Epithelial cell of esophagus (primary cell): ENCODE measurements at regions not wholly inside any gene's neighbourhood (a gene's known extent, or its start where the extent isn't known, plus 50 kb on each side); places are given as distances from the start of the nearest gene placed in this dataset.

Experiments used
- DNase-seq: peaks from one replicate; pipeline ENCODE4 v3.0.0; 2010; ENCODE audit warnings: low read depth
- H3K4me3 ChIP-seq: 2 replicates; pipeline ENCODE4 v1.5.1; 2011; ENCODE audit warnings: mild to moderate bottlenecking, low read length, control low read depth
- CTCF ChIP-seq: IDR thresholded peaks from 2 replicates; pipeline ENCODE4 v1.5.1; 2011; ENCODE audit warnings: low read depth, mild to moderate bottlenecking, low read length, control low read depth, inconsistent platforms; ENCODE audit not compliant: insufficient read depth; ENCODE audit errors: missing control alignments

GRCh38 chr11:31912808-31913207 is 101.7 kb upstream of the PAX6 start:
- no peak for TF ChIP-seq CTCF
- no peak overlapping the region for H3K4me3 ChIP-seq
- no peak for DNase-seq

- no peak overlapping the region for H3K4me3 ChIP-seq
Observed at GRCh38 chr11:31910950-31911576, 99.9 kb upstream of the PAX6 start.

GRCh38 chr11:31903225-31904074 is 92.3 kb upstream of the PAX6 start:
- H3K4me3 ChIP-seq: no peak overlapping the region
- no peak for TF ChIP-seq CTCF
- no peak for DNase-seq

More at GRCh38 chr11:31910950-31911576, 99.9 kb upstream of the PAX6 start:
- DNase-seq: no peak
- no peak for TF ChIP-seq CTCF

- no peak overlapping the region for H3K4me3 ChIP-seq
- no peak for TF ChIP-seq CTCF
- no peak for DNase-seq
Observed at GRCh38 chr11:31902706-31903105, 91.6 kb upstream of the PAX6 start.

- no peak overlapping the region for H3K4me3 ChIP-seq
- no peak for DNase-seq
- TF ChIP-seq CTCF: no peak
Observed at GRCh38 chr11:31895926-31896325, 84.8 kb upstream of the PAX6 start.

GRCh38 chr11:31887180-31887579 is 76.1 kb upstream of the PAX6 start:
- no peak for DNase-seq
- TF ChIP-seq CTCF: no peak
- H3K4me3 ChIP-seq: no peak overlapping the region
